ENCODE measurements at regions not wholly inside any gene's neighbourhood (a gene's known extent, or its start where the extent isn't known, plus 50 kb on each side); places are given as distances from the start of the nearest gene placed in this dataset.
"Not testable (repeated sequence)": the region's sequence is repeated elsewhere in the genome, so short reads cannot be mapped to it uniquely, and the experiment has no call there.

DNA sequence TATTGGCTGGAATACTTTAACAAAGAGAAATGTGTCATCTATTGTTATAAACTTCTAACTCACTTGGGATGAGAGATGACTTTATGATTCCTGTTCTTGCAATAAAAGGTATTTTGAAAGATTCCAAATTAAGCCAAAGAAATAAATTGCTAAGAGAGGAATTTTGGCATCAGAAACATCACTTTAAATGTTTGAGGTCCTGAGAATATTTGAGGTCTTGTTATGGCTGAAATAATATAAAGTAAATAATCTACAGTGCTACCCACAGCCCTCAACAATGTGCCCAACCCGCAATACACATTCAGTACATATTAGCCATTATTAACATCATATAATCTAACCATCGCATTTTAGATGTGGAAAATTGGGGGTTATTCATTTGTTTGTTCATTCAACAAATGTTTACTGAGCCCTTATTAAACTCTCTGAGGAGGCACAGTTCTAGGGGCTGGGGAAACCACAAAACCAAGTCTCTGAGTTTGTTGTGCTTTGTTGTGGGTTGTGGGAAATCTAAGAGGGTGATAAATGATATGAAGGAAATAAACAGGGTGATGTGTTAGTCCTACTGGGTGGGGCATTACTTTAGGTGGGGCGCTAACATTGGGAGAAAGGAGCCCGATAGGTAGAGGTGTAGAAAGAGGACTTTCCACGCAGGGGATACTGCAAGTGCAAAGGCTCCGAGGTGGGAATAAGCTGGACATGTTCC lies 135.2 kb upstream of the CLINT1 start:
- no peak for DNase-seq

DNA sequence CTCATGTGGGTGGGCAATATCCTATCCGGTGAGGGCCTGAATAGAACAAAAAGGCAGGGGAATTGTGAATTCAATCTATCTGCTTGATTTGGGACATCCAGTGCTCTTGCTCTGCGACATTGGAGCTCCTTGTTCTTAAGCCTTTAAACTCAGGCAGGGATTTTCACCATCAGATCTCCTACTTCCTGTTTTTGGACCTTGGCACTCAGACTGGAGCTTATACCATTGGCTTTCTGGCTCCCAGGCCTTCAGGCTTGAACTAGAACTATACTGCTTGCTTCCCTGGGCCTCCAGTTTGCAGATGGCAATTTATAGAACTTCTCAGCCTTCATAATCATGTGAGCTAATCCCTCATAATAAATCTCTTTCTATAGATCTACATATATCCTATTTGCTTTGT lies 134.3 kb upstream of the CLINT1 start:
- DNase-seq: no peak

DNA sequence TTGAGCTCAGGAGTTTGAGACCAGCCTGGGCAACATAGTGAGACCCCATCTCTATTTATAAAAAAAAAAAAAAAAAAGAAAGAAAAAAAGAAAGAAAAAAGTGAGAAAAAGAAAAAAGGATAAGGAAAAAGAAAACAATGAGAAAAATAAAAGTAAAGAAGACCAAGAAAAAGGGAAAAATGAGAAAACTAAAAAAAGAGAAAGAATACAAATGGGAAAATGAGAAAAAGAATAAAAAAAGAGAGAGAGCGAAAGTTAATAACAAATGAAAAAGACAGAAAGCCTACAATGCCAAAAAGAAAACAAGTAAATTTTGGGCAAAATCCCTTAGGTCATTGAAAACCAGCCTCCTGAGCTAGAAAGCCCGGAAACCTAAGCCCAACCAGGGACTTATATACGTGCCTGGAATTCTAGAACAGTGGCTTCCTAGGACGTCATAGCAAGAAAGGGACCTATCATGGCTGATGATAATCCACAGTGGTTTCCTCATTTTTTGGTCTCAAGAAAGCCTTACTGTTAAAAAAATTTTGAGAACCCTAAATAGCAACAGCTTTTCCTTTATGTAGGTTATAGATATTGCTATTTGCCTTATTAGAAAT lies 131.7 kb upstream of the CLINT1 start:
- no peak for DNase-seq

DNA sequence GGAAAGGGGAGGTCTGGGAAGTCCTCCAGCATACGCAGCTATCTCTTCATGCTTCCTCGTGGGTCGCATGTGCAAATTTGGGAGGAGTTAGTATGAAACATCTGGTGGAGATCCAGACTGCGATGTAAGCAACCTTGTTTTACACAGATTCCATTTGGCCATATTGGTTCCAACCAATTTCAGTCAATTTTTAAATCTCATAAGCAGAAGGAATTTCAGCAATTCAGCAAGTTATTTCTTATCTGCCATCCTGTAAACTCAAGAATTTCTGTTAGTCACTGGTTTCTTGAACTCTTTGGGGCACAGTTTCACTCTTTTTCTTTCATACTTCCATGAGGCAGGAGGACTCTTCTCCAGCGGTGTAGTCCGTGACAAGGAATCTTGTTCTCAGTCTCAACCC lies 130.4 kb upstream of the CLINT1 start:
- DNase-seq: no peak

DNA sequence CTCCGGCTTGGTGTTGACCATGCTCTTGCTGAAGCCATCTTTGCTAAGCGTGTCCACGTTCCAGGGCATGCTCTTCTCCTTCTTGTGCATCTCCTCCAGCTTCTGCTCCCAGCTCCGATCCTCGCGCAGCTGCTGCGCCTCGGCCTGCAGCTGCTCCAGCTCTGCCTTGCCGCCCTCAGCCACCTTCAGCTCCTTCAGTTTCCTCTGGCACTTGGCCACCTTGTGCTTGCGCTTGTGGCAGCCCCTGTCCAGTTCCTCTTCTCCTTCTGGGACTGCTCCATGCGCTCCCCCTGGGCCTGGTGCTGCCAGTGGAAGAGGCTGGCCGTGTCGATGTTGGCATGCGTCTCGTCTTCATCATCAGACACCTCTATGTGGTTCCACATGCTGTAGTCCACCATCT lies 128.3 kb upstream of the CLINT1 start:
- no peak for DNase-seq

DNA sequence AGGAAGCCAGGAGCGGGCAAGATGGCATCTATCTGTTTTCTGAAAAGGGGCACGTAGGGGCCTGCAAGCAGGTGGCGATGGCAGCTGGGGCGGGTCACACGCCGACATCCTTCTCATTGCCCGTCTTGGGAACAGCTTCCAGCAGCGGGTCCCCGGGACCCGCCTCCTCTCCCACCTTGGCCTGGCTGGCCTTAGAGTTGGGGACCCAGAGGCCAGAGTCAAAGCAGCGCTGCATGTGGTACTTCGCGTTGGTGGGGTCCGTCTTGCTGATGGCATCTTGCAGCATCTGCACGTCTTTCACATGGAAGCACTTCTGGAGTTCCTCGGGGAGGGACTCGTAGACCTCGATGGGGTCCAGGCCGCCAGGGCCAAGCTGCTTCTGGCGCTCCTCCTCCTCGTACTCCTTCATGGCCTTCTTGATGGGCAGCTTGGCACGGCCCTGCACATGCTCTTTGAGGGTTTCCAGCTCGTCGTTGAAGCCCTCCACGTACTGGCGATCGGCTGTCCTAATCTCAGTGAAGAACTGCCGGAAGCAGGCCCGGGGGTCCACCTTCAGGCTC lies 127.6 kb upstream of the CLINT1 start:
- DNase-seq: no peak

DNA sequence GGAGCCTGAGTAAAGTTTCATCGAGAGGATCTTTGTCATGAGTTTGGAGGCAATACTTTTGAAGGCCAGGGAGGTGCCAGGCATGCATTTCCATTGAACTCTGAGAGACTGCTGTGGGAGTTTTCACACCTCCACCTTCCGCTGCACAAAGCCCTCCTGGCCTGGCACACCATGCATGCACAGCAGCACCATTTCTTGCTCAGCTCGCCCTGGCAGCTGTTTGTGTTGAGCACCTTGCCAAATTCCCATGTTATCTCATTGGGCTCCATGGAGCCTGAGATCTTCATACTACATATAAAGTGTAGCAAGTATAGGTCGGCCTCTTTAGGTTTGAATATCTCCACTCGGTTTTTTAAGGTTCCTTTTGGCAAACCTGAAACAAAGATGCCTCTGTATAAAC lies 125.7 kb upstream of the CLINT1 start:
- no peak for DNase-seq

DNA sequence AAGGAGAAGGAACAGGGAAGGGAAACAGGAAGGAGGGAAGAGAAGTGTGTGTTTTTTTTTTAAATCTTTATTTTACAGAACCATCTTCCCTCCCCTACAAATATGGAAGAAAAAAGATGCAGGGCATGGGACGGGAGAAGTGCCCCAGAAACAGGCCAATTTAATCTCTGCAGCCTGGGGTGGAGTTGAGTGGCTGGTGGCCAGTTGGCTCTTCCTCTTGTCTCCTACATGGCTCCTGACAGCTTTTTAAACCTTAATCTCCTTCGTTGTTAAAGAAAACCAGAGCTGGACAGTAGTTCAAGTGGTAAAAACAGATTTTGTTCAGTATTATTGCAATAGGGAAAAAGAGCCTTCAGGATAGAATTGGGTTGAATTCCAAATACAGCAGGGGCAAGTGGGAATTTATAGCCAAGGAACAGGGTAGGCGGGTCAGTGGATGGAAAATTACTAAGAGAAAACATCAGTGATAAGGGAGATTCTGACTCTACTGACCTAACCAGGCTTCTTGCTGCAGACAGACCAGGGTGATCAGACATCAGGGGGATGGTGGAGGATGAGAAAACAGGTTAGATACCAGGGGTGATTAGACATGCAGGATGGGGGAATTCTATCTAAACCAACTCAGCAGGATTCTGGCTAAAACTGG lies 125.1 kb upstream of the CLINT1 start:
- DNase-seq: no peak

DNA sequence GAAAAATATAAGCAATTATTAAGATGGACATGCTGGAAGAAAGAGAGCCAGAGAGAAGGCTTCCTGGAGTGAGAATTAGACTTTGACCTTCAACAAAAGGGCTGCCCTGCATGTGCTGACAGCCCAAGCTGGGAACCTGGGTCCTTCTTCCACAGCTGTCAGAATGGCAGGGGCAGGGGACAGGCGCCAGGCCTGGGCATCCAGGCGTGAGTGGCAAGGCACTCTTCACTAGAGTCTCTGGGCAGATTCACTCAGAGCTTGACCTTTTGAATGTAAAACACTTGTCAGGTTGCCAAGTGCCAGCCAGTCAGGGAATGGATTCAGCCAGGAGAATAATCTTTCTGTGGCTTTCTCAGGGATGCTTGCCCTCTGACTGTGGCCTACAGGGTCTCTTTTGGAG lies 119.1 kb upstream of the CLINT1 start:
- no peak for DNase-seq

DNA sequence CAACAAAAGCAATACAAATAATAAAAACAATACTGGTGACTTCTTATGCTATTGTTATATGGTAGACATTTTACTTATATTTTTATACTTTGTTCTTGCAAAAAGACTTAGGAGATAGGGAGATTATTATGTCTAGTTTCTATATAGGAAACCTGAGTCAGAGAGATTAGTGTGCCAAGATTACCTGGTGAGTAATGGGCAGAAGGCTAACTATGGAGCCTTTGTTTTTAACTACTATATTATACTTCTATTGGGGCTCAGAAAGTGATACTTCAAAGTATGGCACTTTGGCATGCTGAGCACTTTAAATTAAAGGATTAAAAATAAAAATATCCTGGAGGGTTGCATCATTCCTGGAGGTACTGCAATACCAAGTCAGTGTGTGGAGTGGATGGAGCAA lies 117.5 kb upstream of the CLINT1 start:
- DNase-seq: no peak

DNA sequence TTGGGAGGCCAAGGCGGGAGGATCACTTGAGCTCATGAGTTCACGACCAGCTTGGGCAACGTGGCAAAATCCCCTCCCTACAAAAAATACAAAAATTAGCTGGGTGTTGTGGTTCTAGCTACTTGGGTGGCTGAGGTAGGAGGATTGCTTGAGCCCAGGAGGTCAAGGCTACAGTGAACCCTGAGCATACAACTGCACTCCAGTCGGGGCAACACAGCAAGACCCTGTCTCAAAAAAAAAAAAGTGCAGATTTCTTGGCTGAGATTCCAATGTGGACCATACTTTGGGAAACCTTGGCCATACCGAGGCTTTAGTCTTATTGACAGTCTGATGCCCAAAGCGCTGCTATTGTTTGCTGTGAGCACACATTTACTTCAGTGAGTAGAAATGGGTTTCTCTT lies 113.6 kb upstream of the CLINT1 start:
- no peak for DNase-seq

DNA sequence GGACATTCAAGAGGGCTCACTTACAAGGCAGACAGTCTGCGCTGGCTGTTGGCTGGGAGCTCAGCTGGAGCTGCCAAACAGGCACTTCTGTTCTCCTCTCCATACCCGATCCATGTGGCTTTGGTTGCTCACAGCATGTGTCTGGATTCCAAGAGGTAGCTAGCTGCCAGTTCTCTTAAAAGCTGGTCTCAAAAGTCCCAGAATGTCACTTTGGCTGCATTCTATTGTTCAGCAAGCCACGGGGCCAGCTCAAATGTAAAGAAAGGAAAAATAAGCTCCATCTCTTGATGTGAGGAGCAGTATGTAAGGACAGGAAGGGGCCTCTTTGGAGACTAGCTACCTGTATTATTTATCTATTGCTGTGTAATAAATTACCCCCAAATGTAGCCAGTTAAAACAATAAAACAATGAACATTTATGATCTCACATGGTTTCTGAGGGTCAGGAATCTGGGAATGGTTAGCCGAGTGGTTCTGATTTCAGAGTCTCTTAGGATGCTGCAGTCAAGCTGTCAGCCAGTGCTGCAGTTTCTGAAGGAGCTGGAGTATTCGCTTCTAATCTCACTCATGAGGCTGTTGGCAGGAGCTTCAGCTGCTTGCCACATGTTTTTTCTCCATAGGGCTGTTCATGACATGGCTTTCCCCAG lies 112.7 kb upstream of the CLINT1 start:
- DNase-seq: peak in 17 of 56 donors; percentile 2 to 37 (median 7)

DNA sequence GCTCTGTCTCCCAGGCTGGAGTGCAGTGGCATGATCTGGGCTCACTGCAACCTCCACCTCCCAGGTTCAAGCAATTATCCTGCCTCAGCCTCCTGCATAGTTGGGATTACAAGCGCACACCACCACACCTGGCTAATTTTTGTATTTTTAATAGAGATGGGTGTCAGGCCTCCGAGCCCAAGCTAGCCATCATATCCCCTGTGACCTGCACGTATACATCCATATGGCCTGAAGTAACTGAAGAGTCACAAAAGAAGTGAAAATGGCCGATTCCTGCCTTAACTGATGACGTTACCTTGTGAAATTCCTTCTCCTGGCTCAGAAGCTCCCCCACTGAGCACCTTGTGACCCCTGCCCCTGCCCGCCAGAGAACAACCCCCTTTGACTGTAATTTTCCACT lies 109.6 kb upstream of the CLINT1 start:
- not testable (repeated sequence) for DNase-seq

DNA sequence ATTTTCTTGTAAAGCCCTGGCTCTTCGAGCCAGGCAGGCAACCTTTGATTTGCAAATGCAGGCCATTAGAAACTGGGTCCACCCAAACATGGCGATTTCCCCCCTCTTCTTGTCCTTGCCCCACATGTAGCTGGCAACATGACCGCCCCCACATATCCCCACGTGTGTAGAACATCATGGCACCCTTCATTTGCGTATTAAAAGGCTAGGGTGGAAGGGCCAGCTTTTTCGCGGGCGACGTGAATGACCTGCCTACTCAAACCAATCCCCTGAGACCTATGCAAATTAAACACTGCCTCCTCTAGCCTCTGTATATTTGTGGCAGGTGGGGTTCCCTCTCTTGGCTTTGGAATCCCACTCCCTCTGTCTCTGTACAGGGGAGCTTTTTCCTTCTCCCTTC lies 107.0 kb upstream of the CLINT1 start:
- no peak for DNase-seq

DNA sequence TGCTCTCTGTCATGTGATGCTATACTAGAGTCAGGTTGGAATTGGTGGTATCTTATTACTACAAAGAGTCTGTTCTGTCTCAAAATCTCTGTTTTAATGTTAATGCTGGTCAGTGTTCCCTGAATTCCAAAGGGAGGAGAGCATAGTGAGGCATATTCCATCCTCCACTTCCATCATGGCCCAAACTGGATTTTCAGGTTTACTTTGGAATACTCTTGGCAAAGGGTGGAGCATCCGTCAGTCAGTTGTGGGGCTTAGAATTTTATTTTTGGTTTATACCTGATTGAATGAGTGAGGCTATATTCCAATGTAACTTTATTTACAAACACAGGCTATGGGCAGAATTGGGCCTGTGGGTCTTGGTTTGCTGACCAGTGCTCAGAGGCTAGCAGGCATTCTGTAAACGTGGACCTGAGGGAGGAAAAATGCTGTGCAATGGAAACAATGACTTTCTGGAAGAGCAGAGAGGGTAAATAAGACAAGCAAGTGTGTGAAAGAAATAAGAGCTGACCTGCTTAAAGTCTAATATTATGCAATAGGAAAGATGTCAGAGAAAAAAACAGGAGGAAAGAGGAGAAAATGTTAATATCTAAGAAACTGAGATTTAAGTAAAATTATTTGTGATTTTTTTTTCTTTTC lies 106.2 kb upstream of the CLINT1 start:
- DNase-seq: no peak

DNA sequence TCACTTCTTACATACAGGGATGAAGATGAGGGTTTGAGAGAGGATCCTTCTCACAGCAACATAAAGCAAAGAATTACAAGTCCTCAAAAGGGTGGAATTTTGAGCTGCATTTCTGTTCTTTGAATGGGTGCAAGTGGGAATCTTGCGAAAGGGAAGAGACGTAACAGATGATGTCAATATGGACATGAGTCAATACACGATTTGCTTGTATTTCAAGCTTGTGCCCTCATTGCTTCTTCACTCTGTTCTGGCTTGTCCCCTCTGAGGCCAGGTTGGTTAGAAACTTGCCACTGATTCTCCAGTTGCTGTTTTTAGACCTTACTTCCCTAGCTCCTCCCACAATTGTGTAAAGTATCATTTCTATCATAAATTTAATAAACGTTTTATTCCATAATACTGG lies 104.8 kb upstream of the CLINT1 start:
- DNase-seq: no peak

DNA sequence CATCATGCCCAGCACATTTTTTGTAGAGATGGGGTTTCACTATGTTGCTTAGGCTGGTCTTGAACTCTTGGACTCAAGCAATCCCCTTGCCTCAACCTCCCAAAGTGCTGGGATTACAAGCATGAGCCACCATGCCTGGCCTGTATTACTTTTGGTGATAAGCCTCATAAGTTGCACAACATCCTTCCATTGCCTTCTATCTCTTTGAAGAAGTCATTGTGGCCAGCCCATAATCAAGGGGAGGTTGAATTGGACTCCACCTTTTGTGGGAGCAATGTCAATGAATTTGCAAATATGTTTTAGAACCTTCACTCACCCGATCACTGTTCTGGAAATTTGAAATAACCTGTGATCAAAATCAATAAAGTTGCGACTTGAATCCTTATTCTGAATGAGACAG lies 104.3 kb upstream of the CLINT1 start:
- DNase-seq: no peak

DNA sequence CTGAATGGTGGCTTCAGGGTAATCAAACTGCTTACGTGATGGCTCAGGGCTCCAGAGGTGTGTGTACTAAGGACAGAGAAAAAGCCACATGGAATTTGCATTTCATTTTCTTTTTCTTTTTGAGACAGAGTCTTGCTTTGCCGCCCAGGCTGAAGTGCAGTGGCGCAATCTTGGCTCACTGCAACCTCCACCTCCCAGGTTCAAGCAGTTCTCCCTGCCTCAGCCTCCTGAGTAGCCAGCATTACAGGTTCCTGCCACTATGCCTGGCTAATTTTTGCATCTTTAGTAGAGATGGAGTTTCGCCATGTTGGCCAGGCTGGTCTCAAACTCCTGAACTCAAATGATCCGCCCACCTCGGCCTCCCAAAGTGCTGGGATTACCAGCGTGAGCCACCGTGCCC lies 103.7 kb upstream of the CLINT1 start:
- not testable (repeated sequence) for DNase-seq

DNA sequence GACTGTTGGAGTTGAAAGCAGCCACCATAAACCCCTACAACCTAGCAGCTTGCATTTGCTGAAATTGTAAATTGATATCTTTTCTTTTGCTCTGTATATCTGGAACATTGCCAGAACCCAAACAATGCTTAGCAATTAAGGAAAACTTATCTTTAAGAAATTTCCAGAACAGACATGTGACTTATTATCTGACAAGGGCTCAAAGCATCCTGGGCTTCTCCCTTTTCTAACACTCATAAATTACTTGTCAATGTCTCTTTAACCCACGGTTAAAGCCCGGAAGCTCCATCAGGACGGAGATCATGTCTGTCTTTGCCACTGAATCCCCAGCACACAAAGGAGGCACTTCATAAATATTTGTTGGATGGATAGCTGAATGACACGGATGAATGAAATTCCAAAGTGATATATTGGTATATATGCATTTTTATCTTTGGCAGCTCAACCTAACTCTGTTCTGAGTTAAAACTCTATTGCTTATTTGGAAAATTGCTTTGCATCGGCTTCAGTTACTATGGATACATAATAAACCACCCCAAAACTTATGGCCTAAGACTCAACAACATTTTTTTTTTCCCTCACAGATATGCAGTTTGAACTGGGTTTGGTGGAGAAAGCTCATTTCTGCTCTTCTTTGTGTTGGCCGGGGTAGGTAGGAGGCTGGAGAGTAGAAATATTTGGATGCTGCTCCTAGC lies 103.1 kb upstream of the CLINT1 start:
- no peak for DNase-seq

DNA sequence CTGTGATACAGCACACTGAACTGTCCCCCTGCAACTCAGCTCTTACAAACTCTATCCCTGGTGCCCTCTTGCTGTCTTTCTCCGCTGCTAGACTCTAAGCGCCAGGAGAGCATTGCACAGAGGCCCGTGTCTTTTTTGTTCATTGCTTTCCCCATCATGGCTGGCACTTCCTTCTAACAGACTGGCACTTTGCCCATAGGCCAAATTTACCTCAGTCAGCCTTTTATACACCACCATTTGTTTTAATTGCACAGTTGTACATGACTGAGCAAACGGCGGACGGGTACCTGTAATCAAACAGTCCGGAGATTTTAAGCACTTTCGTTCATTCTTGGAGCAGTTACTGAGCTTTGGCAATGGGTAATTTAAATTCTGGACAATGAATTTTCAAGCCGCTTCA lies 102.2 kb upstream of the CLINT1 start:
- no peak for DNase-seq

DNA sequence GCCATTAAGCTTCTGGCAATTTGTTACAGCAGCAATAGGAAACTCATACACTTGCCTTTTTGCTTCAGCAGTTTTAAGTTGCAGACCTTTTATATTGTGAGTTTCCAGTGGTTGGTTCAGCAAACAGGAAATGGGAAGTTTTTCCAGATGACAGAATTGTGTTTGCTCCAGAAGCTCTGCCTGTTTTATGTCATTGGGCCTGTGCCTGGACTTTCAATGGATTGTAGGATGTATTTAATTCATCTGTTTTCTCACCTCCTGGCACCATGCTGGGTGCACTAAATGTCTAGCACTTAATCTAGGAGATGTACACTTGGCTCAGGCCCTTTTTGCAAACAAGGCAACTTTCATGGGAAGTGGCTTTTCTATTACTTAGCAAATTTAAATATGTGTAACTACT lies 100.4 kb upstream of the CLINT1 start:
- no peak for DNase-seq
